Naive thymus-derived CD4-positive, alpha-beta T cell (primary cell): ENCODE measurements at regions not wholly inside any gene's neighbourhood (a gene's known extent, or its start where the extent isn't known, plus 50 kb on each side); places are given as distances from the start of the nearest gene placed in this dataset.
A peak's percentile ranks its signal among the peaks of the same experiment; 100 is the strongest.
"Not testable (repeated sequence)": the region's sequence is repeated elsewhere in the genome, so short reads cannot be mapped to it uniquely, and the experiment has no call there.

ENCODE experiments used
- ATAC-seq: fragments of 150-1000 bp; cut with Tn5 transposase; 2 replicates; pipeline ENCODE4 v1.10.0; 2021; ENCODE audit warnings: mild to moderate bottlenecking, moderate library complexity
- CTCF ChIA-PET: fragments of 350-600 bp; sonication (Branson Sonifier 250); formaldehyde crosslinking; loops from one replicate; lab custom pipeline; 2021; ENCODE audit warnings: antibody characterized with exemption; lab: Charles Lee
- POLR2A ChIA-PET: fragments of 350-600 bp; sonication (Branson Sonifier 250); formaldehyde crosslinking; loops from one replicate; lab custom pipeline; 2021; ENCODE audit warnings: antibody characterized with exemption, inconsistent platforms; lab: Charles Lee
- DNase-seq, 9 donors: peaks; one replicate each; pipeline versions ENCODE4 v3.0.0 to v3.0.0-alpha.2; 2020 to 2022; ENCODE audit warnings: mixed read lengths in 1 of 9
- H3K27ac ChIP-seq: one replicate; pipeline ENCODE4 v1.7.0; 2013; ENCODE audit warnings: mild to moderate bottlenecking, low read depth, low read length, moderate library complexity
- H3K27me3 ChIP-seq, 2 donors: one replicate each; pipeline ENCODE4 v1.7.0; 2013; ENCODE audit warnings: low read length in 2 of 2, mild to moderate bottlenecking in 2 of 2, moderate library complexity in 2 of 2; ENCODE audit not compliant: control insufficient read depth in 2 of 2, insufficient read depth in 2 of 2
- H3K36me3 ChIP-seq, 3 experiments: 1 replicate in 2 of 3; 2 replicates in 1 of 3; pipeline ENCODE4 v1.7.0; 2013; ENCODE audit warnings: low read length in 3 of 3, mild to moderate bottlenecking in 3 of 3, moderate library complexity in 1 of 3; ENCODE audit not compliant: insufficient read depth in 3 of 3, control insufficient read depth in 2 of 3
- H3K4me1 ChIP-seq, 2 donors: one replicate each; pipeline ENCODE4 v1.7.0; 2013; ENCODE audit warnings: low read length in 2 of 2, mild to moderate bottlenecking in 2 of 2, moderate library complexity in 1 of 2; ENCODE audit not compliant: control insufficient read depth in 2 of 2, insufficient read depth in 2 of 2
- H3K4me3 ChIP-seq: 2 replicates; pipeline ENCODE4 v1.7.0; 2013; ENCODE audit warnings: mild to moderate bottlenecking, low read length
- H3K9me3 ChIP-seq, 3 experiments: 1 replicate in 2 of 3; 2 replicates in 1 of 3; pipeline ENCODE4 v1.7.0; 2013; ENCODE audit warnings: low read length in 3 of 3; ENCODE audit not compliant: control insufficient read depth in 2 of 3
- H3K27ac Mint-ChIP-seq, 9 donors: one replicate each; pipeline ENCODE4 v1.8.0; 2020 to 2022; ENCODE audit warnings: mixed read lengths in 9 of 9, mild to moderate bottlenecking in 8 of 9, moderate library complexity in 5 of 9, inconsistent platforms in 2 of 9
- H3K27me3 Mint-ChIP-seq, 5 donors: one replicate each; pipeline ENCODE4 v1.8.0; 2021 to 2022; ENCODE audit warnings: mixed read lengths in 5 of 5, mild to moderate bottlenecking in 1 of 5
- H3K36me3 Mint-ChIP-seq, 5 donors: one replicate each; pipeline ENCODE4 v1.8.0; 2020 to 2022; ENCODE audit warnings: mixed read lengths in 5 of 5, mild to moderate bottlenecking in 3 of 5, inconsistent platforms in 1 of 5
- H3K4me1 Mint-ChIP-seq, 7 donors: one replicate each; pipeline ENCODE4 v1.8.0; 2020 to 2022; ENCODE audit warnings: mixed read lengths in 7 of 7, mild to moderate bottlenecking in 3 of 7, inconsistent platforms in 1 of 7
- H3K4me3 Mint-ChIP-seq, 10 donors: one replicate each; pipeline ENCODE4 v1.8.0; 2020 to 2022; ENCODE audit warnings: mild to moderate bottlenecking in 10 of 10, mixed read lengths in 10 of 10, moderate library complexity in 6 of 10, inconsistent platforms in 2 of 10
- H3K9me3 Mint-ChIP-seq, 11 donors: one replicate each; pipeline ENCODE4 v1.8.0; 2020 to 2022; ENCODE audit warnings: mixed read lengths in 11 of 11, mild to moderate bottlenecking in 4 of 11, inconsistent platforms in 1 of 11, moderate library complexity in 1 of 11
- intact Hi-C, 2 donors: fragments of 100-400 bp; cut with micrococcal nuclease; formaldehyde crosslinking; loops; one replicate each; pipeline ENCODE4 v1.15.1; 2023

- intact Hi-C loops = no loop called here
- ATAC-seq (no peak), DNase-seq (no peak)
- Histone ChIP-seq H3K4me1 (no peaks in the 10 kb centered on the region), H3K27me3 (no peaks in the 10 kb centered on the region), H3K27ac (no peak overlapping the region), H3K9me3 (no peaks in the 10 kb centered on the region), H3K4me3 (no peak overlapping the region), H3K36me3 (no peaks in the 10 kb centered on the region)
- Mint-ChIP-seq H3K36me3 (no peaks in the 10 kb centered on the region), H3K27ac (peak overlapping the region in 1 of 9 donors; percentile 63), H3K9me3 (peaks cover 0 to 36% (median 5%) of the 10 kb centered on the region in 11 donors), H3K4me1 (no peaks in the 10 kb centered on the region), H3K27me3 (no peaks in the 10 kb centered on the region), H3K4me3 (no peak overlapping the region)
- POLR2A ChIA-PET = no interaction called here
- CTCF ChIA-PET = no interaction called here
Measured at GRCh38 chr16:60217787-60218186, 1483.7 kb upstream of the GOT2 start.

GRCh38 chr16:60214311-60214710, 1480.2 kb upstream of the GOT2 start:
- Mint-ChIP-seq H3K27ac (no peak overlapping the region), H3K36me3 (no peaks in the 10 kb centered on the region), H3K9me3 (peaks cover 0 to 29% (median 5%) of the 10 kb centered on the region in 11 donors), H3K4me1 (no peaks in the 10 kb centered on the region), H3K27me3 (no peaks in the 10 kb centered on the region), H3K4me3 (no peak overlapping the region)
- Histone ChIP-seq H3K4me3 (no peak overlapping the region), H3K36me3 (no peaks in the 10 kb centered on the region), H3K27ac (no peak overlapping the region), H3K27me3 (no peaks in the 10 kb centered on the region), H3K4me1 (no peaks in the 10 kb centered on the region), H3K9me3 (no peaks in the 10 kb centered on the region)
- POLR2A ChIA-PET = no interaction called here
- intact Hi-C loops = no loop called here
- DNase-seq = no peak
- CTCF ChIA-PET = no interaction called here
- no peak for ATAC-seq

- no peaks in the 10 kb centered on the region for H3K36me3 Mint-ChIP-seq
- intact Hi-C loops = no loop called here
- ChIA-PET CTCF (no interaction called here), POLR2A (no interaction called here)
- Histone ChIP-seq H3K27ac (no peak overlapping the region), H3K4me3 (no peak overlapping the region), H3K27me3 (no peaks in the 10 kb centered on the region), H3K4me1 (no peaks in the 10 kb centered on the region), H3K9me3 (no peaks in the 10 kb centered on the region), H3K36me3 (no peaks in the 10 kb centered on the region)
- H3K4me3 Mint-ChIP-seq = no peak overlapping the region
- H3K27me3 Mint-ChIP-seq = no peaks in the 10 kb centered on the region
- ATAC-seq (no peak), DNase-seq (no peak)
- H3K4me1 Mint-ChIP-seq = no peaks in the 10 kb centered on the region
- no peak overlapping the region for H3K27ac Mint-ChIP-seq
- H3K9me3 Mint-ChIP-seq = peaks cover 0 to 18% (median 2%) of the 10 kb centered on the region in 11 donors
Measured at GRCh38 chr16:60206516-60206915, 1472.4 kb upstream of the GOT2 start.

DNA sequence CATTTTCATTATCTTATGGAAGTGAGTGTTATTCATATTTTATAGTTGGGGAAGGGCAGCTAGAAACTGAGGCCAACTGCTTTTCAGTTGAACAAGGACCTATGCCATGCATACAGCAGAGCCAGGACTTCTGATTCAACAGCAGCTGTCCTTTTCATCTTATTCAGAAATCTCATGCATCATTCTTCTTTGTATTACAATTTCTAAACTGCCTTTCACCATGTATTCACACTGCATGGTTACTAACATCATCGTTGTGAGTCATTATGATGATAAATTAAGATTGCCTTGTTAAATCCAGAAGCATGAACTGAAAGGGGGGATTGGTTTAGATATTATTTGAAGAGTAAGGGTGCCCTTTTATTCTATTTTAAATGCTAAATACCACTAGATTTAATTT, 1470.1 kb upstream of the GOT2 start:
- Histone ChIP-seq H3K4me3 (no peak overlapping the region), H3K9me3 (no peaks in the 10 kb centered on the region), H3K4me1 (no peaks in the 10 kb centered on the region), H3K27ac (no peak overlapping the region), H3K27me3 (no peaks in the 10 kb centered on the region), H3K36me3 (no peaks in the 10 kb centered on the region)
- Mint-ChIP-seq H3K36me3 (peaks cover 0 to 4% (median 0%) of the 10 kb centered on the region in 5 donors), H3K9me3 (peaks cover 0 to 26% (median 4%) of the 10 kb centered on the region in 11 donors), H3K4me3 (no peak overlapping the region), H3K27me3 (no peaks in the 10 kb centered on the region), H3K4me1 (no peaks in the 10 kb centered on the region), H3K27ac (no peak overlapping the region)
- DNase-seq (no peak), ATAC-seq (no peak)
- intact Hi-C loops = no loop called here
- ChIA-PET CTCF (no interaction called here), POLR2A (no interaction called here)

GRCh38 chr16:60203525-60204124, 1469.5 kb upstream of the GOT2 start:
- Mint-ChIP-seq H3K27me3 (no peaks in the 10 kb centered on the region), H3K36me3 (peaks cover 0 to 4% (median 0%) of the 10 kb centered on the region in 5 donors), H3K4me3 (no peak overlapping the region), H3K27ac (no peak overlapping the region), H3K9me3 (peaks cover 0 to 26% (median 4%) of the 10 kb centered on the region in 11 donors), H3K4me1 (no peaks in the 10 kb centered on the region)
- H3K4me3 ChIP-seq = no peak overlapping the region
- DNase-seq = no peak
- ChIA-PET POLR2A (no interaction called here), CTCF (no interaction called here)
- H3K4me1 ChIP-seq = no peaks in the 10 kb centered on the region
- H3K9me3 ChIP-seq = no peaks in the 10 kb centered on the region
- no peak for ATAC-seq
- no peaks in the 10 kb centered on the region for H3K36me3 ChIP-seq
- no peaks in the 10 kb centered on the region for H3K27me3 ChIP-seq
- H3K27ac ChIP-seq = no peak overlapping the region
- intact Hi-C loops = no loop called here

- H3K4me1 Mint-ChIP-seq, H3K9me3 ChIP-seq, H3K36me3 Mint-ChIP-seq, H3K36me3 ChIP-seq, H3K27me3 Mint-ChIP-seq, H3K4me1 ChIP-seq, DNase-seq, H3K27ac ChIP-seq, intact Hi-C loops, H3K4me3 Mint-ChIP-seq, ATAC-seq, H3K27me3 ChIP-seq, POLR2A ChIA-PET, CTCF ChIA-PET, H3K4me3 ChIP-seq, H3K27ac Mint-ChIP-seq: not testable (repeated sequence)
- peaks cover 0 to 26% (median 5%) of the 10 kb centered on the region in 11 donors for H3K9me3 Mint-ChIP-seq
Measured at GRCh38 chr16:60200729-60201128, 1466.6 kb upstream of the GOT2 start.

GRCh38 chr16:60200161-60200560, 1466.0 kb upstream of the GOT2 start:
- H3K36me3 ChIP-seq = no peaks in the 10 kb centered on the region
- POLR2A ChIA-PET = no interaction called here
- ATAC-seq (no peak), DNase-seq (no peak)
- Mint-ChIP-seq H3K4me1 (no peaks in the 10 kb centered on the region), H3K9me3 (peaks cover 0 to 25% (median 5%) of the 10 kb centered on the region in 11 donors), H3K4me3 (no peak overlapping the region), H3K27ac (no peak overlapping the region), H3K27me3 (no peaks in the 10 kb centered on the region), H3K36me3 (peaks cover 0 to 4% (median 0%) of the 10 kb centered on the region in 5 donors)
- no peak overlapping the region for H3K4me3 ChIP-seq
- CTCF ChIA-PET = no interaction called here
- H3K27ac ChIP-seq = no peak overlapping the region
- H3K9me3 ChIP-seq = no peaks in the 10 kb centered on the region
- no peaks in the 10 kb centered on the region for H3K27me3 ChIP-seq
- intact Hi-C loops = no loop called here
- H3K4me1 ChIP-seq = no peaks in the 10 kb centered on the region
